GM18498 (cell line): ENCODE measurements at regions not wholly inside any gene's neighbourhood (a gene's known extent, or its start where the extent isn't known, plus 50 kb on each side); places are given as distances from the start of the nearest gene placed in this dataset.
"Not testable (repeated sequence)": the region's sequence is repeated elsewhere in the genome, so short reads cannot be mapped to it uniquely, and the experiment has no call there.

Experiments used
- ATAC-seq: cut with Tn5 transposase; IDR thresholded peaks from one replicate; pipeline ENCODE4 v1.9.1; 2021; ENCODE audit warnings: mild to moderate bottlenecking, moderate library complexity; ENCODE audit not compliant: unreplicated experiment

- no peak for ATAC-seq
These were observed 289.6 kb downstream of the TEX29 start for GRCh38 chr13:111610081-111610480.

DNA sequence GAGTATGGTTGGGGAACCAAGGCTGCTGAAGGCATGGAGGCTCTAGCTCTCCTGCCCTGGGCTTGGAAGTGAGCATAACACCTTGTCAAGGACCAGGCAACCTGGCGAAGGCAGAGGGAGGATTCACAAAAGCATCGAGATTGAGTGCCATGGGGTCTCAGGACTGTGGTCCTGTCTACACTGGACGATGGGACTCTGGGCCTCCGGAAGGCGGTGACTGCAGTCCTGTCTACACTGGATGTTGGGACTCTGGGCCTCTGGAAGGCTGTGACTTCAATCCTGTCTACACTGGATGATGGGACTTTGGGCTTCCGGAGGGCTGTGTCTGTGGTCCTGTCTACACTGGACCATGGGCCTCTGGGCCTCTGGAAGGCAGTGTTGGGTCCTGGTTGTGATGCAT is 290.4 kb downstream of the TEX29 start:
- no peak for ATAC-seq

GRCh38 chr13:111611651-111612050 is 291.2 kb downstream of the TEX29 start:
- ATAC-seq = no peak

- ATAC-seq = no peak
These were observed 292.4 kb downstream of the TEX29 start for GRCh38 chr13:111612886-111613285.

DNA sequence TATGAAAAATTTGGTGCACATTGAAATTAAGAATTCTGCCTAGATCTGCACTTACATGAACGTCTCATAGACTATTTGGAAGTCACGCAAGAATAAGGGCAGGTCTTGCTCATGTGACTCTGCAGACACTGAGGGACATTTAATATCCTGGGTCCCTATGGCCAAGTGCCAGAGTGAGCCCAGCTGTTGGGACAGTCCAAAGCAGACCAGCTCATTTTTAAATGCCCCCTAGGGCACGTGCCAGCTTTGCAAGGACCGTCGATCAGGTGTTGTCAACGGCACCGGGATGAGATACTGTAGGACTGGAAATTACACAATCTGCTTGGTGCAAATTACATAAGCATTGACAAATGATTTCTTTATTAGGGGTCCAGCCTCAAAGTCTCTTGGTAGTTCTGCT is 293.6 kb downstream of the TEX29 start:
- no peak for ATAC-seq

GRCh38 chr13:111614613-111615012 is 294.2 kb downstream of the TEX29 start:
- ATAC-seq = no peak

DNA sequence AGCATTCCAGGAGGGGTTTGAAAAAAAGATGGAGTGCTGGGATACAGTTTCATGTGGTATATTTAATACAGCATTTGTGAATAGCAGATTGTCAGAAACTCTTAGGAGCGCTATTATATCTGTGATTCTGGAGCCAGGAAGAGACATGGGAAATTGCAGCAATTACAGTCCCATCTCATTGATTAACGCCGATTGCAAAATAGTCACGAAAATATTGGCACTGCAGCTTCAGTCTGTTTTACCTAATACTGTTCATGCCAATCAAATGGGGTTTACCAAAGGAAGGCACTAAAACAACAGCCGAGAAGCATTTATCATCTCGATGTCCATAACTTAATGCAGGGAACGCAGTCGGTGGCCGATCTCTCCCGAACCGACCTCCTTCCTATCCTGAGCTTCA is 295.8 kb downstream of the TEX29 start:
- ATAC-seq = no peak

DNA sequence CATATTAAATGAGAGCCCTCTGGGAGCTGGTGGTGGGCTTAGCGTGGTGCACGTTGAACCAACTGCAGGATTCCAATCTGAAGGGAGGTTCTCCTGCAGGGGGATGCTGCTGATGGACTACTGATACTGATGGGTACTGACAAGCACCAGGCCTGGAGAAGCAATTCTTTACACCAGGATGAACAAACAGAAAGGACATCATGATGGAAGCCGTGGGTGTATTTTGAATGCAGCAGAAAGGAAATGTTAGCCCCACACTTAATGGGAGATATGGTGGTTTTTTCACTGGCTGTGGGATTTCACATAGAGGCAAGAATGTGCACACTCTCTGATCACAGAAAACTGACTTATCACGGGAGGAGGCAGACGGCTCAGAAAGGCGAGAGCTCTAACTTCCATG is 299.7 kb downstream of the TEX29 start:
- no peak for ATAC-seq

GRCh38 chr13:111620586-111620985 is 300.1 kb downstream of the TEX29 start:
- no peak for ATAC-seq

DNA sequence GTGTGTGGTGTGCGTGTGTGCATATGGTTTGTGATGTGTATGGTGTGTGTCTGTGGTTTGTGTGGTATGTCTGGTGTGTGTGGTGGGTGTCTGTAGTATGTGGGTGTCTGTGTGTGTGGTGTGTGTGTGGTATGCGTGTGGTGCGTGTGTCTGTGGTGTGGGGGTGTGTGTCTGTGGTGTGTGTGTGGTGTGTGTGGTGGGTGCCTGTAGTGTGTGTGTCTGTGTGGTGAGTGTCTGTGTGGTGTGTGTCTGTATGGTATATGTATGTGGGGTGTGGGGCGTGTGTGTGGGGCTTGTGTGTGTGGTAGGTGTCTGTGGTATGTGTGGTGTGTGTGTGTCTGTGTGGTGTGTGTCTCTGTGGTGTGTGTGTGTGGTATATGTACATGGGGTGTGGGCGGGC is 300.7 kb downstream of the TEX29 start:
- no peak for ATAC-seq

DNA sequence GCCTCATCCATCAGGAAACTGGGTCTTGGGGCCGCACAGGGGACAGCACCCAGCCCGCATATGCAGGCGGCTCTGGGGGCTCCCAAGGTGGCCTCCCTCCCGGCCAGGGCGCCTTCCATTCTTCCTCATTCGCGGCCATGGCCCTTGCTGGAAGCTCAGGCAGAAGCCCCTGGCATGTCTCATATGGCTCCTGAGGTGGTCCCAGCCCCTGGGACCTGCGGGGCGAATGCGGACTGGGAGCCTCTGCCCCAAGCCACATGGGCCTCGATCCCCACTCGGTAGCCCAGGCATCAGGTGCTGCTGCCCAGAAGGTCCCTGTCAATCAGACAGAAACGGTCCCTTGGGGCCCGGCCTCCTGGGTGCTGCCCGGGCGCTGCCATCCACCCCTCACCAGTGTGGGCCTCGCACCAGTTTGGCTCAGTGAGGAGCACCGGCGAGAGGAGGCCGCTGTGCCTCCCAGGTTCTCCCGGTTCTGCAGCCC is 301.6 kb downstream of the TEX29 start:
- ATAC-seq = no peak

GRCh38 chr13:111623208-111623607 is 302.8 kb downstream of the TEX29 start:
- no peak for ATAC-seq

DNA sequence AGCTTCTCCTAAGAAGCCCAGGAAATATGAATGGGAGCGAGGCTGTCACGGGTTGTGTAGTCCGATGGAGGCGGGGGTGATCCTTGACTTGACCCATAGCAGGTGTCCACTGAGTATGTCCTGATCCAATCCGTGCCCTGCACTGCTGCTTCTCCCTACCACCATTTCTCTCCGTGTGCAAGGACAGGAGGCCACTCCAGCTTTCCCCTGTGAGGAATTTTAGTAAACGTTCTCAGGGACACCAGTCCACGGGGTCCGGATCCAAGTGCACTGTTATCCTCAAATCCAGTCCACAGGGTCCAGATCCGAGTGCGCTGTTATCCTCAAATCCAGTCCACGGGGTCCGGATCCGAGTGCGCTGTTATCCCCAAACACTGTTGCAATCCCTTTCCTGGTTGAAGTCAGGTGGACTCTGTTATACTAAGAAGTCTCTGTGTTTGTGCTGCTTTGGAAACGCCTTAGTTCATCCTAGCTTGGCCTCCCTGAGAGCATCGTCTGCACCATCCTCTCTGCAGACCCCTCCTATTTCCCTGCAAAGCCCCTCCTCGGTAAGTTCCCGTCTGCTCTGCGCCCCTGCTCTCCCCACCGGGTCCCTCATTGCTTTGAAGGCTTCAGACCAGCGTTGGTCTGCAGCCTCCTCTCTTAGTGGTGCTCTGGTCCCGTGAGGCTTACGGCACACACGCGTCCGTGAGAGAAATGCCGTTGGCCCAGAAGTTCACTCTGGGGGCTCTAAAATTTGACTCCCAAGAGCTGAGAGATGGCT is 303.5 kb downstream of the TEX29 start:
- no peak for ATAC-seq

DNA sequence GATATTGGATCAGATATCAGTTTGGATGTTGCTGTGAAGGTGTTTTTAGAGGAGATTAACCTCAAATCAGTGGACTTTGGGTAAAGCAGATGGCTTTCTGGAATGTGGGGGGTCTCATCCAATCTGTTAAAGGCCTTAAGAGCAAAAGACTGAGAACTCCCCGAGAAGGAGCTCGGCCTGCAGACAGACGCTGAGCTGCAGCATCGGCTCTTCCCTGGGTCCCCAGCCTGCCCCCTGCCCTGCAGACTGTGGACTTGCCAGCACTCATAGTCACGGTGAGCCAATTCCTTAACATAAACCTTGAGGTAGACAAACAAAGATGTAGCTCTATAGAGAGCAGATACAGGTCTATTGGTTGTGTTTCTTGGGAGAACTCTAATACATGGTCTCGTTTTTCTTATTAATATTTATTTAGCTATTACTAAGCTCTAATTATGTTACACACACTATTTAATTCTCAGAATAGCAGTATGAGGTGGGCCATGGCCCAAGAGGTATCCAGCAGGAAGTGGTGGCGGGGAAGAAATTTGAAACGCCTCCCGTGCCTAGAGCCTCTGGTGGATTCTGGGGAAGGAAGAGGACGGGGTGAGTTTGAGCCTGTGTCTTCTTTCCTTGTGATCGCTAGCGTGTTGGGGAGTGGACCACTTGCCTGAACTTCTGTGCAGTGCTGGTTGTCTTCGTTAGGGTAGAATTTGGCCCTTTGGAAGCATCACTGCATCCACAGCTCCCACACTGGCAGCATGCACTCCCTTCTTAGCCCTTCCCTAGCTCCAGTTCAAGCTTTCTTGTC is 305.3 kb downstream of the TEX29 start:
- no peak for ATAC-seq

DNA sequence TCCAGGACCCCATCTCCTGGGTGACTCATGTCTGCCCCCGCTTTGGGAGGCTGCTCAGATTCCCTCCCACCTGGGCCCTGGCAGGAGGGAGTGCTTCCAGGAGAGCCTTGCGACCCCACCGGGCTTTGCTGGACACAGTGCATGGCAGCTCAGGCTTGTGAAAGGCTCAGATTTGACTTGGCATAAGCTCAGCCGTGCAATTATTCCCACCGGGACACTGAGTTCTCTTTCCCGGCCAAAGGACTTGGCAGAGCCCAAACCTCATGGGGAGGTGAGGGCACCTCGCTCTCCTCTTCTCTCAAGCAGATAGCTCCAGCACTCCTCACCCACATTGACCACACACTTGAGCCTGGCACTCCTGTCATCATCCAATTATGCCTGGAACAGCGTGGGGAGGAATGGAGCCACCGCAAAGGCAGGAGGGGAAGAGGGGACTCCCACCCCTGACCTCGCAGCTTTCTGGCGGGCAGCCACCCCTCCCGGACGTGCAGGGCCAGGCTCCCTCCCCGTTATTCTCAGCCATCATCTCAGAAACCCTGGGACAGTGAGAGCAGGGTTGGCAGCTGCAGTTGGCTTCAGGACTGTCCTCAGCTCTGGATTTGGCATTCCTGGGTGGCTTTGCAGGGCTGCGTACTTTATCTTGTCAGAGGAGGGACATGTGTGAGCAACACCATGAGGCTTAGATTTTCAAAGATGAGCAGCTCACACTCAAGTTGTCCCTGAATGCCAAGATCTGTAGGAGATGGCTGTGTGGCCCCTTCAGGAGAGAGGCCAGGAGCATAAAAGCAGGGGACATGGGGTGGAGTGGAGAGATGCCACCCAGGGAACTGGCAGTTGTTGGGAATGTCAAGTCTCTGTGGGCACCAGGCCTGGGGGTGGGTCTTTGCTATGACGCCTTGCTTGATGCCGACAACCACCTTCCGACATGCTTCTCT is 306.2 kb downstream of the TEX29 start:
- no peak for ATAC-seq

DNA sequence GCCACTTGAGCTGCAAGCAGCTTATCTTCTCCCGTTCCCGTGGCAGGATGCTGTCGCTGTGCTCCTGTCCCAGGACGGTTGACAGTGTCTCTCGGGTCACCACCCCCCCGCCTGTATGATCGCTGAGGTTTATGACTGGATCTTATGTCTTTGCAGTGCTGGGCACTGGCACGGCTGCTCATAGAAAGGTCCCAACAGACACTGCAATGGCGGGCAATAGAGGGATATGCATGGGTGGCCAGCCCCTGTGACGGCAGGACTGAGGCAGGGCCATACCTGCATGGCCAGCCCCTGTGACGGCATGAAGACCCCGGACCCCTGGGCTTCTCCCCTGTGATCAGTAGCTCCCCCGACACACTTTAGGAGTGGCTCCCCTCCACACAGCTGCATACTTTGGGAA is 307.2 kb downstream of the TEX29 start:
- no peak for ATAC-seq

GRCh38 chr13:111629016-111629415 is 308.6 kb downstream of the TEX29 start:
- no peak for ATAC-seq

- ATAC-seq = no peak
These were observed 309.0 kb downstream of the TEX29 start for GRCh38 chr13:111629457-111629856.

DNA sequence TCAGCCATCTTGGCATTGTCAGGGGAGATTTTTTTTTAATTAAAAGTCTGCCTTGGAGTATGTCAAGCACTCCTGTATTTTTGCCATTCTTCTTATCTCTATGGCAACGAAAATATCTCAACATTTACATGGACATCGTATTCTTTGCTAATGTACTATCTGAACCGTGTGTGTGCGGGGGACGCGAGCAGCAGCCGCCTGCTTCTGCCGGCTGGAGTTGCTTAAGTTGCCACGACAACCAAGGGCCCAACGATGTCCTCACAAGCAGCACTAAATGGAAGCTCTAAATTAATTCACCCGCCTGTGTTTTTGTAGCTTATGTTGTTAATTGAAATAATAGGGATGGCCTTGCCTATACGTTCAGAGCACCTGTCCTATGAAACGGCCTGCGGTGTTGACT is 309.5 kb downstream of the TEX29 start:
- no peak for ATAC-seq

DNA sequence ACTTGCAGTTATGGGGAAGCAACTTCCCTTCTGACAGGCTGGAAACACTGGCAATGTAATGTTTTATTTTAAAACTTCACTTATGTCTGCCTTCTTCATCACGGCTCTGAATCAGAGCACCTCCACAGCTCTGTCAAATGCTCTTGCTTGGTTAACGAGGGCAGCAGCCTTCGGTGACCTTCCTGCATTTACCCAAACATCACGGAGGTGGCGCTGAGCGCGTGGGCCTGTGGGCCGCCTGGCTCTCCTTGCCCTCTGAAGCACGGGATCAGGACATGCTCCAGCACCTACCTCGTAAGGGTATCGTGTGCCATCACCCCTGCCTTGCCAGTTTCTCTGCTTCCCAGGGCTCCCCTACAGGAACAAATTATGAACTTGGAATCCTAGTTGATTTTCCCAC is 310.0 kb downstream of the TEX29 start:
- no peak for ATAC-seq

DNA sequence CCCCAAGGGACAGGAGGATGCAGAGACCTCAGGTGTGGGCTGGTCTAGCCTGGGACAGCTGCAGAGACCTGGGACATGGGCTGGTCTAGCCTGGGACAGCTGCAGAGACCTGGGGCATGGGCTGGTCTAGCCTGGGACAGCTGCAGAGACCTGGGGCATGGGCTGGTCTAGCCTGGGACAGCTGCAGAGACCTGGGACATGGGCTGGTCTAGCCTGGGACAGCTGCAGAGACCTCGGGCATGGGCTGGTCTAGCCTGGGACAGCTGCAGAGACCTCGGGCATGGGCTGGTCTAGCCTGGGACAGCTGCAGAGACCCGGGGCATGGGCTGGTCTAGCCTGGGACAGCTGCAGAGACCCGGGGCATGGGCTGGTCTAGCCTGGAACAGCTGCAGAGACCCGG is 310.8 kb downstream of the TEX29 start:
- not testable (repeated sequence) for ATAC-seq
